LNCaP clone FGC (cell line): ENCODE measurements at regions not wholly inside any gene's neighbourhood (a gene's known extent, or its start where the extent isn't known, plus 50 kb on each side); places are given as distances from the start of the nearest gene placed in this dataset.
A peak's percentile ranks its signal among the peaks of the same experiment; 100 is the strongest.

ENCODE experiments used
- DNase-seq: peaks from one replicate; pipeline ENCODE4 v3.0.0-alpha.2; 2011; ENCODE audit warnings: low read depth
- H3K4me3 ChIP-seq: 2 replicates; pipeline ENCODE4 v1.5.1; 2011; ENCODE audit warnings: mild to moderate bottlenecking, low read depth, low read length, control low read depth
- TF ChIP-seq, protein P1 (sequence below): IDR thresholded peaks from 2 replicates; pipeline ENCODE4 v1.5.1; 2012; ENCODE audit warnings: mild to moderate bottlenecking; ENCODE audit not compliant: control insufficient read depth, insufficient read depth; ENCODE audit errors: extremely low read depth

DNA sequence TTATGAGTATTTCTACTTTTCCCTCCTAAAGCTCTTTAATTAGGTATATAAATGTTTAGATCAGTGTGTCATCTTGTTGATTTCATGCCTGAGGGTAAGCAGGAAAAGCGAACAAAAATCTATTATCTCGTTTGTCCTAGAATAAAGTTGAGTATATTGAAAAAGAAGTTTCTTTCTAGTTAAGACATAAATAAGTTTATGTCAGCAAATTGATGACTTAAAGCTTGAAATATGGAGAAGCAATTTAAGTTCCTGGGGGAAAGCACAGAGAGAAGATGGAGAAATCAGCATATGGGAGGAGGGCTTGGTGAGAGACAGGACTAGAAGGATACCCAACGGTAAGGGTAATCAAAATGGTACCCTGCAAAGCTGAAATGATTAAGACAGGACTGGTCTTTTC, 813.4 kb downstream of the MTRR start:
- TF ChIP-seq, protein P1, sequence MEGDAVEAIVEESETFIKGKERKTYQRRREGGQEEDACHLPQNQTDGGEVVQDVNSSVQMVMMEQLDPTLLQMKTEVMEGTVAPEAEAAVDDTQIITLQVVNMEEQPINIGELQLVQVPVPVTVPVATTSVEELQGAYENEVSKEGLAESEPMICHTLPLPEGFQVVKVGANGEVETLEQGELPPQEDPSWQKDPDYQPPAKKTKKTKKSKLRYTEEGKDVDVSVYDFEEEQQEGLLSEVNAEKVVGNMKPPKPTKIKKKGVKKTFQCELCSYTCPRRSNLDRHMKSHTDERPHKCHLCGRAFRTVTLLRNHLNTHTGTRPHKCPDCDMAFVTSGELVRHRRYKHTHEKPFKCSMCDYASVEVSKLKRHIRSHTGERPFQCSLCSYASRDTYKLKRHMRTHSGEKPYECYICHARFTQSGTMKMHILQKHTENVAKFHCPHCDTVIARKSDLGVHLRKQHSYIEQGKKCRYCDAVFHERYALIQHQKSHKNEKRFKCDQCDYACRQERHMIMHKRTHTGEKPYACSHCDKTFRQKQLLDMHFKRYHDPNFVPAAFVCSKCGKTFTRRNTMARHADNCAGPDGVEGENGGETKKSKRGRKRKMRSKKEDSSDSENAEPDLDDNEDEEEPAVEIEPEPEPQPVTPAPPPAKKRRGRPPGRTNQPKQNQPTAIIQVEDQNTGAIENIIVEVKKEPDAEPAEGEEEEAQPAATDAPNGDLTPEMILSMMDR: no peak
- H3K4me3 ChIP-seq: no peak overlapping the region
- DNase-seq: no peak

DNA sequence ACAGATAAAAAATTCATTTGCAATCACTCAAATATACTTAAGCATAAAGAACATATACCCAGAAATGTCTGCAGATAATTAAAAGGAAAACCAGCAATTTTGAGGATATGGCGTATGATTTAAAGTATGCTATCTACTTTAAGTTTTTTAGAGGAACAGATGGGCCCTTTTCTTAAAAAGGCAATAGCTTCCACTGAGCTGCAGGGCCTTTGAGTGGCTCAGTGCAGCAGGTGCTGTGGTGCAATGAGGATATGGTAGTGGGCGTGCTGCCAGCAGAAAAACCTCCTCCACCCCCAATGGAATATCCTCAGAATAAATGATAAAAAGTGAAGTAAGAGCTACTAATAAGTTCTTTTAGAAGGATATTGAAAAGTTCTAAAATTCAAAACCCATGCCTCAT, 814.5 kb downstream of the MTRR start:
- no peak for DNase-seq
- TF ChIP-seq, protein P1: no peak
- H3K4me3 ChIP-seq: no peak overlapping the region

DNA sequence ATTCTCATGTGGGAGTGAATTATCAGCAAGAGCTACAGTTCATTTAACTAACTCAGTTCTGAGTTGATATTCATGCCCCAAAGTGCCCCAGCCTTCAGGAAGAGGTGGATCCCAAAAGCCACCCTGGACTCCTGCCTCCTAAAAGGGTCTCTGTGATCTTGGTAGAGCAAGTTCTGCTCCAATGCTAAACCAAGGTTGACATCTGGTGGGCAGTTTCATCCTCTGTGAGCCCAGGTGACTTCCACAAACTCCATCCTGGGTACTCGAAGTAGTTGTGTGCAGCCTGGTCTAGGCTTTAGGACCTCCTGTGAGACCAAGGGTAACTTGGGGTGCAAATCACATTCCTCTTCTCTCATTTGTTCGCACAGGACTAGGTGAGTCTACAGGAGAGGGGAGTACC, 816.8 kb downstream of the MTRR start:
- no peak overlapping the region for H3K4me3 ChIP-seq
- TF ChIP-seq, protein P1: peak; percentile 49
- DNase-seq: no peak

DNA sequence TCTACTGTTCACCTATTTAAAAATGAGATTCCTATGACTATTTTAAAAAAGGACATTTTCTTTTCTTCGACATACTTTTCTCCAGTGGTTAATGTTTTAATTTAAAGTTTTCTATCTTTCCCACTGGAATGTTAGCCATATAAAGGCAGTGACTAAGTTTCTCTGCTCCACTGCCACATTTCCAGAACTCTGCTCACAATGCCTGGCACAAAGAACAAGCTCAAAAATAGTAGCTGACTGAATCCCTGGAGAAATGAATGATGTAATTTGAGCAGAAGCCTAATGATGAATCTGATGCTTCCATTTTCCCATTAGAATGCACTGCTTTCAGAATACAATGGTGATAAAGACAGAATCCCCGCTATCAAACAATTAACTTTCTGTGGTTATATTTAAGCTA, 817.8 kb downstream of the MTRR start:
- H3K4me3 ChIP-seq: no peak overlapping the region
- TF ChIP-seq, protein P1: no peak
- DNase-seq: no peak

DNA sequence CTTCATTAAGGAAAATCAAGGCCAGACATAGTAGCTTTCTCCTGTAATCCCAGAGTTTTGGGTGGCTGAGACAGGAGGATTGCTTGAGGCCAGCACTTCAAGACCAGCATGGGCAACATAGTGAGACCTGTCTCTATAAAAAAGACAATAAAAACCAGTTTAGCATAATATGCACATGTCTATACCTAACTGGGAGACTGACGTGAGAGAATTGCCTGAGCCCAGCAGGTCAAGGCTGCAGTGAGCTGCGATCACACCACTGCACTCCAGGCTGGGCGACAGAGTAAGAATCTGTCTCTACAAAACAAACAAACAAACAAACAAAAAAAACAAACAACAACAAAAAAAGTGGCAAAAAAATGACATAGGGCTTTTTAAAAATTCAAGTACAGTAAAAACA, 820.8 kb downstream of the MTRR start:
- no peak overlapping the region for H3K4me3 ChIP-seq
- TF ChIP-seq, protein P1: no peak

DNA sequence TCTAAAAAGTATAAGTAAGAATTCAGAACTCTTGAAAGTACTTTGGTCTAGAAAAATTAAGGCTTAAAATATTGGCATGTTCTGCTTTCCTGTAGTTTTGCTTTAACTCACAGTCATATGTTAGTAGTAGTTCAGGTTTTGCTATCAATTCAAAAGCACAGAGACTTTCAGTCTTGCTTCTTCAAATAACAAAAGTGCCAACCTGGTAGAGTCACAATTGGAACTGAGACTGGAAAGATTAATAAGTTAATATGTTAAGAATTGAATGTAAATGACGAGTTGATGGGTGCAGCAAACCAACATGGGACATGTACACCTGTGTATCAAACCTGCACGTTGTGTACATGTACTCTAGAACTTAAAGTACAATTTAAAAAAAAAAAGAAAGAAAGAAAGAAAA, 822.3 kb downstream of the MTRR start:
- TF ChIP-seq, protein P1: no peak
- H3K4me3 ChIP-seq: no peak overlapping the region
- no peak for DNase-seq

More for the DNA sequence above, 820.8 kb downstream of the MTRR start:
- no peak for DNase-seq

DNA sequence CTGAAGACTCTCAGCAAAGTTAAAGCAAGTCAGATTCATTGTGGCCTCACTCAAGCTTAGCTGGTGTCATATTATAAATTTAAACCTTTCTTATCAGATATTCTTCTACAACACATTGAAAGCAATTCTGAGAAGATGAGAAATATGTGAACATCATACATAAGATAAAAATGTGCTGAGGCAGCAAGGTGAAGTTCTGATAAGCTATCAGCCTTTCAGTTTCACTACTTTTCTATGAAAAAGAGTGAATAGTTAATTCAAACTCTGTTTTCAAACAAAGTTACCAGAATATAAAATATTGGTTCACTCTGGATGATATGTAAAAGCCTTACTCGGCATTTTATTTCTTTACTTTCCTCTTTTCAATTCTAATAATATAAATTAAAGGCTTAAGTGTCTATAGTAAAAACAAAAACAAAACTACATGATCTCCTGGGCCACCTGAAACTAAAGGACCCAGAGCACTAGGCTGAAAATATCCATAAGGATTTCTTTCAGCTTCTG, 824.4 kb downstream of the MTRR start:
- no peak overlapping the region for H3K4me3 ChIP-seq
- TF ChIP-seq, protein P1: no peak
- no peak for DNase-seq
